Suppressor macrophage (primary cell): ENCODE measurements at regions not wholly inside any gene's neighbourhood (a gene's known extent, or its start where the extent isn't known, plus 50 kb on each side); places are given as distances from the start of the nearest gene placed in this dataset.
A peak's percentile ranks its signal among the peaks of the same experiment; 100 is the strongest.

Source experiments
- DNase-seq, 4 experiments: peaks; one replicate each; pipeline ENCODE4 v3.0.0-alpha.2; 2020 to 2022

DNA sequence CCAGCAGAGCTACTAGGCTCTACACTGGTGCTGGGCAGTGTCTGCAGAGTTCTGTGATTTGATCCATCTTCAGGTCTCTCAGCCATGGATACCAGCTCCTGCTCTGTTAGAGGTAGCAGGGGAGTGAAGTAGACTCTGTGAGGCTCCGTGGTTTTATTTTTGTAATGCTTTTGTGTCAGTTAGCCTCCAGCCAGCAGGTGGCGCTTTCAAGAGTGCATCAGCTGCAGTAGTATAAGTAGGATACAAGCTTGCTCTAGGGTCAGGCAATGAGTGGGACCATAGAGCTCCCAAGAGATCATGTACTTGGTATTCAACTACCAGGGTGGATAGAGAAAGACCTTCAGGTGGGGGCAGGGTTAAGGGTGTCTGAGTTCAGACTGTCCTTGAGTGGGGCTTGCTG is 362.5 kb upstream of the TRAM1L1 start:
- peak; percentile 20 to 42 (median 34) for DNase-seq

DNA sequence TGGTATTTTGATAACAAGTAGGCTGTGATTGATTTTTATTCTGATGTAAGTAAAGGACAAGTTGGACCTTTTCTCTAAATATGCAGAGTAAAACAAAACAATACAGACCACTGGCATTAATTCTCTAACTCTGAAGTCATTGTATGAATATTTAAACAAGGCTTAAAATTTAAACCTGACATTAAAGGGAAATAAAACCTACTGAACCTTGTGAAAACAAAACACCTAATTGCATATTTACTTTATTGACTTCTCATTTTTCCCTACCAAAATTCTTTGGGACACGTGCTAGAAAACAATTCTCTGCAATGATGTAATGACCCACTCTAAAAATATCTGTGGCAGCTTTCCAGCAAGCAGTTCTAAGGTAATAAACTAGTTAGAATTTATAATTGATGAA is 369.7 kb upstream of the TRAM1L1 start:
- no peak for DNase-seq

DNA sequence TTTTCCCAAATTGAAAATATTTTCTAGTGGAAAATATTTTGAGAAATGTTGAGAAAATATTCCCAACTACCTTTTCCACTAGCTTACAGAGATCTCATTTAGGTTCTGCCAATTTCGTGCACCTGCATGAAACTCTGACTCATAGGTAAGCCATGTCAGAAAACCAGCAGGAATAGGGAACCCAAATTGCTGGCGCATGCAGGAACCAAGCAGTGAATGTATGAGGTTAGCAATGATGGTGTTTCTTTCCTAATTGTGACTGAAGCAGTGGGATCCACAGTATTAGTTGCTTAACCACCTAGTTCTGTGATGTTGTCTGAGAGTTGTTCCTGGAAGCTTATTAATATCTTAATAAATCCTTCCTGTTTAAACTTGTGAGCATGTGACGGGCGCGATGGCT is 381.0 kb upstream of the TRAM1L1 start:
- no peak for DNase-seq

DNA sequence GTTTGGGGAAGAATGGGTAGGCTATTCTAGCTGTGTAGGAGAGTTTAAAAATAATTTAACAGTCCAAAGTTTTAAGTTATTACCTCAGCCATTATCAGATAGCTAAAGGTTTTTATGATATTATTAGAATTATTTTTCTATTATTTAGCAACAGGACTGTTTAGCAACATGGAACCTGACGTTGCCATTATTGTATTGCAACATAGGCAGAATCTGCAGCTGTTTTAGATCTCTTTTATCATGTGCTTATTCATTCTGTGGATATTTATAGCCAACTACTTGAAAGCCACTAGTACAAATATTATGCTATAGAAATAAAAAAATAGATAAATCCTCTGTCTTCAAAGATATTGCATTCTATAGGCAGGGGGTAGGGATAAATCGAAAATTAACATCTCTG is 382.0 kb upstream of the TRAM1L1 start:
- DNase-seq, result no peak

GRCh38 chr4:117474987-117475386 is 389.6 kb upstream of the TRAM1L1 start:
- DNase-seq, result no peak

DNA sequence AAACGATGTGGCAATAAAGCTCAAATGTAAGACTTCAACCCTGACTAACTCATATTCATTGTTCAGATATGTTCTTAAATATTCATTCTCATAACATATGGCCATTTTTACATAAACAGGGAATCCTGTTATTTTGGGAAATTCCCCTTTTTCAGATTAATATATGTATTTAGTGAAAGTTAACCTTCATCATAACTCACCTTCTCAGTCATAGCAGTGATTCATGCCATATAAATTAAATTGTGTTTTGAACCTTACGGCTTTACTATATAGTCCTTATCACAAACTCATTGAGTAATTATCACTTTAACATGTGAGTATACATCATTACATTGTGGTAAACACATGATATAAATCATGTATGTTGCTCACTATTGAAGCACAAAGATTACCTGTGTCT is 392.5 kb upstream of the TRAM1L1 start:
- DNase-seq, result no peak

- no peak for DNase-seq
These were observed 393.3 kb upstream of the TRAM1L1 start for GRCh38 chr4:117478702-117479101.

DNA sequence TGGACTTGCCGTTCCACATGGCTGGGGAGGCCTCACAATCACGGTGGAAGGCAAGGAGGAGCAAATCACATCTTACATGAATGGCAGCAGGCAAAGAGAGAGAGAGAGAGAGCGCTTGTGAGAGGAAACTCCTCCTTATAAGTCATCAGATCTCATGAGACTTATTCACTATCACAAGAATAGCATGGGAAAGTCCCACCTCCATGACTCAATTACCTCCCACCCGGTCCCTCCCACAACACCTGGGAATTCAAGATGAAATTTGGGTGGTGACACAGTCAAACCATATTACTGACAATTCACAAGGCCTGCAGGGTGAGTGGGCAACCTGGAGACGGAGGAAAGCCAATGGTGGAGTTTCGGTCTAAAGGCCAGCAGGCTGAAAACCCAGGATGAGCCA is 394.3 kb upstream of the TRAM1L1 start:
- no peak for DNase-seq

DNA sequence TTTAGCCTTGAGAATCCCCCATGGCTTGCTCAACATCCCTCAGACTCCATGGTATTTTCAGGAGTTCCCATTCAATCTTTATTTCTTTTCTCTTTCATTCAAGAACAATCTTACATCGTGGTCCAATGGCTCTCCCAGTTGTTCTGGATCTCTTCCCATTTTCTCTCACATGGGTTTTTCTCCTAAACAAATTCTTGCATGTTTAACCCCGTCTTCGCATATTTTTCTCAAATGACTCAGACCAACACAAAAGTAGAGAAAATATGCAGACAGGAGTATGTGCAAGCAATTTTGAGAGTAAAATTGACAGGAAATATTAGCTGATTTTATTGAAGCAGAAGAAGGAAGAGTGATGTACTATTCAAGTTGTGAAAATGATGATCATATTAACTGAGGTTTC is 396.4 kb upstream of the TRAM1L1 start:
- no peak for DNase-seq

DNA sequence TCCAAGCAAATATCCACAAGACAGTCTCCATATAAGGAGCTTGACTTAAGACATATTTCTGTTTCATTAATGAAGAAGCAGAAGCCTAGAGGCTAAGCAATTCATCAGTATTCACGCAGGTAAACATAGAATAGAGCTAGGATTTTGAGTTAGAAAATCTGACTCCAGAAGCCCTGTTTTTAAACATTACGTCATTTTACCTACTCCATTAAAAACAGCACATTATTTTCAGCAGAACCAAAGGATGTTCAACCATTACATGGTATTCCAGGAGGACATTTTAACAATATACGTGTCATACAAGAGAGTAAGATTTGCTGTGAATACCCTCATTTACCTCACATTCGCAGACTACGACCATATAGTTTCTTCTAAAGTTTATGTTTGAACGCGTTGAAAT is 403.3 kb upstream of the TRAM1L1 start:
- no peak for DNase-seq

- no peak for DNase-seq
These were observed 403.7 kb upstream of the TRAM1L1 start for GRCh38 chr4:117489107-117489506.

DNA sequence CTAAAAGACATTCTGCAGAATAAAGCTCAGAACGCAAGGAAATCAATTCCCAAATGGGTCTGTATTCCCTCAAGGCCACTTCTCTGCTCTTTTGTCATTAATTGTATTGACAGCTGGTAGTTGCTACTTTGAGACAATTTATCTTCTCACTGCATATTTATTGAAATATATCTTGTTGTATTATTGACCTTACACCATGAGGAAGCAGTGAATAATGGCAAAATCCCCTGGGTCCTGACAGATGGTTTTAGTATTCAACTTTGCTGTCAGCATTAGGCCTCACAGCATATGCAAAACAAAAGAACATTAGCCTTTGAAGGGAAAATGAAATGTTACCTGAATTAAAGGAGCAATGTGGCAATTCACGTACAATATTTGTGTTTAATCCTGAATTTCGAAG is 406.1 kb upstream of the TRAM1L1 start:
- DNase-seq, result no peak

GRCh38 chr4:117495802-117496201 is 410.4 kb upstream of the TRAM1L1 start:
- no peak for DNase-seq

GRCh38 chr4:117512414-117512813 is 427.0 kb upstream of the TRAM1L1 start:
- DNase-seq, result no peak

DNA sequence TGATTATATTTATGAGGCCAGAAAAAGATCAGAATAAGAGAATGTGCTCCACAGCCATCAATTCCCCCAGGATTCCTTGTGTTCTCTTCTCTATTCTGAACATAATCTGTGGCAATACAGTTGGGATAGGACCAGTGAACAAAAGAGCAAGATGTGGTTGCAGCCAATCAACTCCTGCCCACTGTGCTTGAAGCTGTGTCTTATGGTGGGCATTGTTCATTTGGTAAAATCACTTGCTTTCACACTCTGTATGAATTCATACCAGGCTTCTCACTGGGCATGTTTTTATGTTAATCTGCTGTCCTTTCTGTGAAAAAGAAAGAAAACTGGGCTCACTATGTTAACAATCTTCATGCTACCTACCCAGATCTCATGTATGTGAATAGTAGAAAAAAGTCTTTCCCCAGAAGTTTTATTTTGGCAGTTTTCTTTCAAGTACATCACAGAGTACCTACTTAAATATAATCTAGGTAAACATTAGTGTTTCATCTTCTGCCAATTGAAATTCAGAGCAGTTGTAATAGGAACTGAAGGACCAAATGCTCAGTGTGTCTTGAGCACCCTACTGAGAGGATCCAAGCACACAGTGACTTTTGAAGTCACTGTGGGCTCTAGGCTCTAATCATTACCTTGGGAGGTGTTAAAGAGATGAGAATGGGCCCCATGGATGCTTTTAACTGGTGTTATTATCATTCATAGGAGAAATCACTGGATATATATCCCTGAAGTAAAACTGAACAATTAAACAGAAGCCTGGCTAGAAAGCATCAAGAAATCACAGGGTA is 429.2 kb upstream of the TRAM1L1 start:
- DNase-seq, result no peak

GRCh38 chr4:117515921-117516320 is 430.5 kb upstream of the TRAM1L1 start:
- DNase-seq, result no peak

- no peak for DNase-seq
These were observed 442.2 kb upstream of the TRAM1L1 start for GRCh38 chr4:117527601-117528000.

DNA sequence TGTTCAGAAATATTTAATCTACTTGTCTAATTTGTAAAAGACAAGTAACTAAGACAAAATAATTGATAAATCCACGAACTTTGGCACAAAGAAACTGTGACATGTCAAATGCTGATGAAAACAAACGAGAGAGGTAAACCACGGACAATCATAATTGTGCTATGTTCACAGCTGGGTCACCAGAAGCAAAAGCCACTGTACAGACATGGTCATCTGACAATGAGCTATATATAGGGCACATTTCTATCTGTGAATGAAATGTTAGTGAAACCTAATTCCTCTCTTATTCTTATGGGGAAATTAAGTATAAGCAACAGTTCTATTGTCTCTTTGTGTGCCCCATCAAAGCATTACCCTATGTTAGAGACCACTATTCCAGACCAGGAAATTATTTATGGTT is 444.0 kb upstream of the TRAM1L1 start:
- no peak for DNase-seq

GRCh38 chr4:117533501-117533900 is 448.1 kb upstream of the TRAM1L1 start:
- no peak for DNase-seq

GRCh38 chr4:117545039-117545438 is 459.7 kb upstream of the TRAM1L1 start:
- no peak for DNase-seq

DNA sequence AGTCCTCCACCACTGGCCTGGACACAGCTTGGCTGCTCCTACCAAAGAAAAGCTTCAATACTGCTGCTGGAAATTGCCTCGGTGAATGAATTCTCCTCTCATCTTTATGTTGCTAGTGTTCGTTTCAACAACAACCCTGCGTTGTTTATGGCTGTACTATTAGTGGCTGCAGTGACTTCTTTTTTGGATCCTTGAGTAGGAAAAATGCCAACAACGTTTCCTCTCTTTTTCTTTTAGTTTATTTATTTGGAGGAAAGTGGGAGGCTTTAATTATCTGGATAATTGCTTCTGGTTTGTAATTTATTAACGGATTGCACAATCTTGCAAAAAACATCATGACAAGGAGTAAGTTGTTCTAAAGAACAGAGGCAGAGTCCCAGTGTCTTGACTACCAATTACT is 464.1 kb upstream of the TRAM1L1 start:
- DNase-seq, result no peak

DNA sequence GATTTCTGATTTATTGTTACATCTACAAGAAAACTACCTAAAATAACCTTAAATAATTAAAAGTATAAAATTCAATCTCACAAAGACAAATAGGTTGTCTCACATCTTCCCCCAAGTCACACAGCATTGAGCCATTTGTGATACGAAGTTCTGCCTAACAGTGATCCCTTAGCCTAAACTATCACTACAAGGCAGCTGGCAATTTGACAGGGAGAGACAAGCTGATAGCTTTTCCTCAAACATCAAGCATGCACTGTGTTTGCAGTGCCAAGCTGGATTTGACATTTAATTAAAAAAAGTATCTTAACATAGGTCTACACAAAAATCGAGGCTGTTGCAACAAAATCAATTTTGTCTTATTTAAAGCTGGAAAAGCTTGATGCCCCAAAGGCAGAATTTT is 464.7 kb upstream of the TRAM1L1 start:
- no peak for DNase-seq

- no peak for DNase-seq
These were observed 474.0 kb upstream of the NDST3 start for GRCh38 chr4:117560329-117560728.

GRCh38 chr4:117574085-117574484 is 460.2 kb upstream of the NDST3 start:
- no peak for DNase-seq

GRCh38 chr4:117575850-117576249 is 458.4 kb upstream of the NDST3 start:
- no peak for DNase-seq
